DMS53 (cell line): ENCODE measurements at regions not wholly inside any gene's neighbourhood (a gene's known extent, or its start where the extent isn't known, plus 50 kb on each side); places are given as distances from the start of the nearest gene placed in this dataset.
A peak's percentile ranks its signal among the peaks of the same experiment; 100 is the strongest.

Experiments used
- DNase-seq: peaks from one replicate; lab custom pipeline; 2025; lab: John Stamatoyannopoulos, UW

- DNase-seq = no peak
These were observed 51.9 kb upstream of the PTPRS start for GRCh38 chr19:5392486-5392885.

GRCh38 chr19:5393088-5393487 lies 52.5 kb upstream of the PTPRS start:
- no peak for DNase-seq

GRCh38 chr19:5394551-5395505 lies 54.2 kb upstream of the PTPRS start:
- no peak for DNase-seq

GRCh38 chr19:5395556-5395955 lies 54.9 kb upstream of the PTPRS start:
- no peak for DNase-seq

GRCh38 chr19:5396096-5396939 lies 55.7 kb upstream of the PTPRS start:
- DNase-seq = no peak

GRCh38 chr19:5396963-5397362 lies 56.4 kb upstream of the PTPRS start:
- no peak for DNase-seq

- DNase-seq = peak; percentile 62
These were observed 57.2 kb upstream of the ZNRF4 start for GRCh38 chr19:5397804-5398692.

GRCh38 chr19:5398693-5399057 lies 56.5 kb upstream of the ZNRF4 start:
- no peak for DNase-seq

- peak; percentile 47 for DNase-seq
These were observed 51.1 kb upstream of the ZNRF4 start for GRCh38 chr19:5403968-5404640.
